ENCODE measurements at regions not wholly inside any gene's neighbourhood (a gene's known extent, or its start where the extent isn't known, plus 50 kb on each side); places are given as distances from the start of the nearest gene placed in this dataset.

DNA sequence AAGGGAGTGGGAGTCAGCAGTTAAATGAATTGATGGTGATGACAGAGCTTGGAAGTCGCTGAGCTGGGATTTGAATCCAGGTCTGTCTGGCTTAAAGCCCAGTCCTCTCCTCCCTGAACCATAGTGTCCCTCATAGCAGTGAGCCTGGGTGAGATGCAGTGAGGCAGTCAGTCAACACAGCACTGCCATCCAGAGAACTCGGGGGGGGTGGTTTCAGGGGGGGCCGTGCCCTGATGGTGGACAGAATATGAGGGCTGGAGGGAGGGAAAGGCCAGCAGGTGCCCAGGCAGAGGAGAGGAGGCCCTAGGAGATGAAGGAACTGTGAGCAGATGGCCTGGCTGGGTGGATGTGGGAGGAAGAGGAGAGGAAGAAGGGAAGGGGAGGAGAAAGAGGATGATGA is 405.6 kb downstream of the PTPRU start:
- DNase-seq, result no peak

GRCh38 chr1:29640428-29640785 is 404.1 kb downstream of the PTPRU start:
- DNase-seq, result no peak

GRCh38 chr1:29639741-29640427 is 403.6 kb downstream of the PTPRU start:
- DNase-seq, result no peak

DNA sequence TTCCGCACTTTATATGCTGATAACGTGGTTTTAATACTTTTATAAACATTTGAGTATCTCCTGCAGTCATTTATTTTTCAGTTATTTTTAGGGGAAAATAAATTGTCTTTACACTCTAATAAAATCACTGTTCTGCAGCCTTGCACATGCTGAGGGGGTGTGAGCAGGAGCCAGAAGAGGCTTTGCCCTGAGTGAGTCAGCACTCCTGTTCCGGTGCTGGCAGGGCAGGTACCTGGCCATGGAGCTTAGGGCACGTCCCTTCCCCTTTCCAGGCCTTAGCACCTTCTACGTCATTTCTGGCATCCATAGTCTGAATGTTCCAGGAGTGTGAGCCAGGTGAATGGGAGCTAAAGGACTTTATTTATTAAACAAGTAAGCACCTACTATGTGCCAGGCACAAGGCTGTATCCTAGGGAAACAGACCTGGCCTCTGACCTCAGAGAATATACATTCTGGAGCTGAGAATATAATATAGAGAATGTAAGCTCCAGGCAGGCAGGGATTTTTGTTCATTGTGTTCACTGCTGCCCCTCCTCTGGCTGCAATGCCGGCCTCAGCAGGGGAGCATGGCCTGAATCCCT is 402.9 kb downstream of the PTPRU start:
- DNase-seq, result no peak

GRCh38 chr1:29638281-29638680 is 402.0 kb downstream of the PTPRU start:
- DNase-seq, result no peak

- no peak for DNase-seq
Measured at GRCh38 chr1:29636936-29637335, 400.6 kb downstream of the PTPRU start.

GRCh38 chr1:29635501-29636263 is 399.4 kb downstream of the PTPRU start:
- DNase-seq, result no peak

DNA sequence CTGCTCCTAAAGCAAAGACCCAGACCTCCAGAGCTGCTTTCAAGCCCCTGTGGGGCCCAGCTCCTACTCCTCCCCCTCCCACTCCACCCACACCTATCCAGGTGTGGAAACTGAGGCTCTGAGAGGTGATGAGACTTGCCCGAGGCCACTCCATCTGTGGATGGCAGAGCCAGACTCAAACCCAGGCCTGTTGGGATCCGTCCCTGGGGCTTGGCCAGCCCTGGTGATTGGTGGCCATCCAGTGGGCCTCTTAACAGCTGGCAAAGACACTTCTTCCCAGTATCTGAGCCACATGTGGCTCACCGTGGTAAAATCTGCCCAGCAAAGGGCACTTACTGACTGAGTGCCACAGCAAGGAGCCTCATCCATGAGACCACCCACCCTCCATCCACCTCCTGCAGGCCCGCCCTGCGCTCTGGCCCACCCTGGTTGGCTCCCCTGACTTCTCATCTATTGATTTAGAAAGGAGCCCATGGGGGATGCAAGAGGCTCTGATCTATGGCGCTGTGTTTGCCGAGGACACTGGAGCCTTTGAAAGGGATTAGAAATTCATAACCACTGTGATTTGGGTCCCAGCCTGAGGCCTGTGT is 398.5 kb downstream of the PTPRU start:
- no peak for DNase-seq

- no peak for DNase-seq
Measured at GRCh38 chr1:29634324-29634723, 398.0 kb downstream of the PTPRU start.

DNA sequence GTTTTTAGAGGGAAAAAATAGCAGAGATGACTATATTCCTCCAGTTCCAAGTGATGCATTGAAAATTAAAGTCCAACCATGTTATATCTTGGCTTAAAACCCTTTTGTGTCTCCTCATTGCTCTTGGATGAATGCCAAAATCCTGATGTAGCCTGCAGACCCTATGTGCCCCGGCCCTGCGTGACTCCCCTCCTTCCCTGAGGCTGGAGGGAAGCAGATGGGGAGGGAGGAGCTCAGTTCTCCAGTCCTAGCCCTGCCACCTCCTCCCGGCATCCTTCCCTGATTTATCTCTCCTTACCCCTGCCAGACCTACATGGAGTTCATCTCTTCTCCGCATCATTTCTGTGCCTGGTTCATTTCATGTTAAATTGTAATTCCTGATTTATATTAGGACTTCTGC is 397.4 kb downstream of the PTPRU start:
- no peak for DNase-seq

GRCh38 chr1:29632806-29633615 is 396.7 kb downstream of the PTPRU start:
- DNase-seq, result no peak

DNA sequence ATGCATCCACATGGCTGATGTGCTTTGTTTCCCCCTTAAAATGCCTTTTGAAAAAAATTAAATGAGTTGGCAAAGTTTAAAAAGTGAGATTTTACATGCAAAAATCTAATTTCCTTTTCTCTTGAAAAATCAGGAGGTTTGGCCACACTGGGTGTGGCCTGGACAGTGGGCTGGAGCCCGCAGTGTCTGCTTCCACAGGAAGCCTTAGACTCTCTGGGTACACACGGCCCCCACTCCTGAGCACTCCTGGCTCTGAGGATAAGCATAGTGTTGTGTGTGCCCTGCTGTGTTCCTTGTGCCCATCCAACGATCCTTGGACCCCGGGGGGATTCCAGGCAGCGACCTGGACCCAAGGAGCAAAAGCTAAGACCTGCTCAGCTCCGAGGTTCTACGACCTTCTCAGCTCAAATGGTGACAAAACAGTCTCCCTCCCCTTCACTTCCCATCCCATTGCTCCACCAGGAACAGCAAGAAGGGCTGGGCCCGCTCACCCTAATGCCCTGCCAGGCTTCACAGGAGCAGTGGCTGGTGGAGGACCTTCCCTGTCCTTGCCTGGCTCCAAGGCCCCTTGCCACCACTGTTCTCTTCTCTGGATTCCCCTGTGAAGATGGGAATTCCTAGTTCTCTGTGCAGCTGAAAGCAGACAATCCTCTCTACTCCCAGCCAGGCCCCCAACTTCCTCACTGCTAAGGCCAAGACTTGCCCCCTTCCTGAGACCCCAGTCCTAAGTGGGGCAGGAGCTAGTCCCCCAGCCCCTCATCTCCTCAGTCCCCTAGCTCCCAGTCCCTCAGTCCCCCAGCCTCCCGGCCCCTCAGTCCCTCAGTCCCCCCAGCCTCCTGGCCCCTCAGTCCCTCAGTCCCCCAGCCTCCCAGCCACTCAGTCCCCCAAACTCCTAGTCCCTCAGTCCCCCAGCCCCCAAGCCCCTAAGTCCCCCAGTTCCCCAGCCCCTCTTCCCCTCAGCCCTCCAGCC is 395.8 kb downstream of the PTPRU start:
- DNase-seq, result no peak

- no peak for DNase-seq
Measured at GRCh38 chr1:29631361-29631760, 395.0 kb downstream of the PTPRU start.

GRCh38 chr1:29630756-29631155 is 394.4 kb downstream of the PTPRU start:
- DNase-seq, result no peak

DNA sequence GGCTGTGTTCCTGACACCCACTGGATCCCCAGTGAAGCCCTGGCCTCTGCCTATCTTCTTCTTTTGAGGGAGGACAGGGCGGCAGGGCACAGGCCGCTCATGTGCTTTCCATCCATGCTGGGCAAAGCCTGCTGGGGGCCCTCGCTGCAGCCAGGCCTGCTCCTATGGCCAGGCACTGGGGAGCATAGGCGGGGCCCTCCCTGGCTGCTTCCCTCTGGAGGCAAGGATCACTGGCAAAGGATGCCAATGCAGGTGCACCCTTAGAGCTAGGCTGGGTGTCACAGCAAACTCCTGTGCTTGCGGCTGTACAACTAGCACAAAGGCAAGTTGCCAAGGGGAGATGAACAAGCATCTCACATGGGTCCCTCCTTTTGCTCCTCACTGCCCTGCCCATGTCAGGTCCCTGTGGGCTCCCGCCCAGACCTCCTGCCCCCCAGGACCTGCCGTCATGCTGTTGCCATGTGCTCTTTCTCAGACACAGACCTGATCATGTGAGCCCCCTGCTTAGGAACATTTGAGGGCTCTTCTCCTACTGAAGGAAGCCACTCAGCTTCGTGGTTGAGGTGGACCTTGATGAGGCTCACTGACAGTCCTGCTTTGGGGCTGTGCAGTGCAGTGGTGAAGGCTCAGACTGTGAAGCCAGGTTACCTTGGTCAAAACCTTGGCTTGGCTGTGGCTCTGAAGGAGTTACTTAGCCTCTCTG is 393.6 kb downstream of the PTPRU start:
- DNase-seq, result no peak

DNA sequence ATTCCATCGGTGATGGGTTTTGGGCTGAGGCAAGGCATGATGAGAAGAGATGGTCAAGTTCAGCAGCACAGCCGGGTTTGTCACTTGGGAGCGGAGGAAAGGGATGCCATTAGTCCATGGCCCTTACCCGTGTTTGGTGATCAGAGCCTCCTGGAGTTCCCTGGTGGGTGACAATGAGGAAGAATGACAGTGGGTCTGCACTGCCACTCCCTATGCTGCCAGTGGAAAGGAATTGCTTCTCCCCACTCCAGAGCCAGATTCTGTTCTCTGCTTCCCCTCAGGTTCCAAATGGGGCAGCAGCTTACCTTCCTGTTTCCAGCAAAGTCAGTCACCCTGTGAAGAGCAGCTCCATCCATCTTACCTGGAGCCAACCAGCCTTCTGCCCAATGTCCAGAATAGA is 393.1 kb downstream of the PTPRU start:
- no peak for DNase-seq

- no peak for DNase-seq
Measured at GRCh38 chr1:29628190-29628589, 391.9 kb downstream of the PTPRU start.

DNA sequence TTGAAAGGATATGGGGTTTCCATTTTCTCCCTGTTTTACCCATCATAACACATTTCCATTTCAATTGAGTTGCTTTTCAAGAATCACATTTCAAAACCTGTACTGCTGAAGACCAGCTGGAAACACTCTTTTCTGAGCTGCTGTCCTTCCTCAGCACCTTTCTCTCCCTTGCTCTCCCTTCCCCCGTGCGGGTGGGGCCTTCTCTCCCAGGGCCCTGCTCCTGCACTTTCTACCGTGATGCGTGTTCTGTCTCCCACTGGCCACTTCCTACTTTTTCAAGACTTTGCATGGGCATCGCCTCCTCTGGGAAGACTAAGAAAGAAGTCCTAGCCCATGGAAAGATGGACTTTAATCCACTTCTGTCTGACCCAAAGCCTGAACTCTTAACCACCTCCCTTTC is 390.4 kb downstream of the PTPRU start:
- no peak for DNase-seq

- no peak for DNase-seq
Measured at GRCh38 chr1:29626066-29626465, 389.7 kb downstream of the PTPRU start.

DNA sequence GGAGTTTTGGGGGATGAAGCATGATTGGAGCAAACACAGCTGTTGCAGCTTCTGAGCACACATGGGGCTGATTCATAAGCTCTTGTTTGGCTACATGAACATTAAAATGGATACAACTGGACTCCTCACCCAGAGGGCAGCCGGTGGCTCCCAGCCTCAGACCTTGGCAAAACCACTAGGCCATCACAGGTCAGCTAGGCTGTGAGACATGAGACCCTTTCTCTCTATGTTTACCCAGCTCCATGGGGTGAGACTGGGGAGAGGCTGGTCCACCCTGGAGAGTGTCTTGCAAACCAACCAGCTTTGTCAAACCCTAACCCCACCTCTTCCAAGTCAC is 388.7 kb downstream of the PTPRU start:
- DNase-seq, result no peak

- no peak for DNase-seq
Measured at GRCh38 chr1:29624320-29625083, 388.2 kb downstream of the PTPRU start.
